Fibroblast of villous mesenchyme (primary cell): ENCODE measurements at regions not wholly inside any gene's neighbourhood (a gene's known extent, or its start where the extent isn't known, plus 50 kb on each side); places are given as distances from the start of the nearest gene placed in this dataset.

Source experiments
- DNase-seq: peaks from one replicate; pipeline ENCODE4 v3.0.0-alpha.2; 2010; ENCODE audit warnings: low read depth
- H3K4me3 ChIP-seq: 2 replicates; pipeline ENCODE4 v1.5.1; 2011; ENCODE audit warnings: low read depth, mild to moderate bottlenecking, low read length
- CTCF ChIP-seq: IDR thresholded peaks from 2 replicates; pipeline ENCODE4 v1.5.1; 2012; ENCODE audit warnings: low read depth, mild to moderate bottlenecking, low read length; ENCODE audit not compliant: insufficient read depth

DNA sequence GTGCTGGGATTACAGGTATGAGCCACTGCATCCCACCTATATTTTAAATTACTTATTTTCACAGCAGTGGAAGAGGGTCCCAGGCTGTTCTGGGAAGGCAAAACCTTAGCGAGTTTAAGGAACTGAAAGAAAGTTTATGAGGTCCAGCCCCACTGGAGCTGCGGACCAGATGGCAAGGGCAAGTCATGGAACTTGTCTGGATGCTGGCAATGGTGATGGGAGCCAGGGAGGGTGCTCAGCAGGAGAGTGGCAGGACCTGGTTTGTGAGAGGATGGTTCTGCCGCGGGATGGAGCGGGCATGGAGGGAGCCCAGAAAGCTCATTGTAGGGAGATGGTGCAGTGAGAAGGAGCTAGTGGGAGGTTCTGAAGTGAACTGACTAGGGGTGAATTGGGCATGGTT lies 50.6 kb upstream of the SLC45A1 start:
- no peak for DNase-seq
- H3K4me3 ChIP-seq: no peak overlapping the region
- TF ChIP-seq CTCF: no peak

DNA sequence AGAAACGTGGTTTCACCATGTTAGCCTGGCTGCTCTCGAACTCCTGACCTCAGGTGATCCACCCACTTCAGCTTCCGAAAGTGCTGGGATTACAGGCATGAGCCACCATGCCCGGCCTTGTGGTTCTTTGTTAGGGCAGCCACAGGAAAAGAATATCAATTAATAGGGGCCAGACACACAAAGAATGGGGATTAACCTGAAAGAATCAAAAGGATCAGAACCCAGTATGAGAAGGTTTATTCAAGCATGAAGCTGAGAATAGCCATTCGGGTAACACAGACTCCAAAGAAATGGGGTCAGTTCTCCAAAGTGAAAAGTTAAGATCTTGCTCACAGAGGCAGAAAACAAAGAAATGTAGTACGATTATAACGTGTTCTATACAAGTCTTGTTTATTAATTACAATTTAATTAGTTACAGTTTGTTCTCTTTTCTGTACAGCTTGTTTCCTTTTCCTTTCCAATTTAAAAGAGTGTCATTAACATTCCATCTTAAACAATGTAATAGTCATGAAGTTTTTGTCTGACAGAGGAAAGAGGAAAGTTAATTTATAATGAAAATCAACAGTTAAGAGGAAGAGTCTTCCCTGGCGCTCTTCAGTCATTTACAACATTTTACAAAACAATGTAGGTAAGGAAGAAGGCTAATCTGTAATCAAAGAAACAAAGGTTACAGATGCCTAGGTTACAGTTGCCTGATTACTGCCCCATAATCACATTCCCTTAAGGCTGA lies 51.3 kb upstream of the SLC45A1 start:
- TF ChIP-seq CTCF: no peak
- no peak for DNase-seq
- no peak overlapping the region for H3K4me3 ChIP-seq

DNA sequence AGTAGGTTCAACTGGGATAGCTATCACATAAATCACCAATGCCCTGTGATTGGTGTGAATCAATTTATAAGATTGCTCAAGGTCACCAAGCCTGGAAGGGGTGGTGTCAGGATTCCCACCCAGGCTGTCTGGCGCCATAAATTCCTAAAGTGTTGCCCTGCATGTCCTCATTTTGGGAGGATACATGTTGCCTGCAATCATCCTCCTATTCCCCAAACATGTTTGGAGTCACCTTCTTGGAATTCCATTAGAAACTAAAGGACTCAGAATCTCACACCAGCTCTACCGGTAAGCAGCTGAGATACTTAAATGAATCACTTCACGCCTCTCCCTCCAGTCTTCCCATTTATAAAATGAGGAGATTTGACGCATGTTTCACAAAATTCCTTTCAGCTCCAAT lies 54.1 kb upstream of the SLC45A1 start:
- no peak for TF ChIP-seq CTCF
- H3K4me3 ChIP-seq: no peak overlapping the region
- DNase-seq: no peak

DNA sequence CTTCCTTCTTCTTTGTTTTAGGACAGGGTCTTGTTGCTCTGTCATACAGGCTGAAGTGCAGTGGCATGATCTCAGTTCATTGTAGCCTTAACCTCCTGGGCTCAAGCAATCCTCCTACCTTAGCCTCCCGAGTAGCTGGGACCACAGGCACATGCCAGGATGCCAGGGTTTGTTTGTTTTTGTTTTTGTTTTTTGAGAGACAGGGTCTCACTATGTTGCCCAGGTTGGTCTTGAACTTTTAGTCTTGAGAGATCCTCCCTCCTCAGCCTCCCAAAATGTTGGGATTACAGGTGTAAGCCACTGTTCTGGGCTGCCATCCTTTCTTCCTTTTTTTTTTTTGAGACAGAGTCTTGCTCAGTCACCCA lies 56.5 kb upstream of the SLC45A1 start:
- DNase-seq: no peak

DNA sequence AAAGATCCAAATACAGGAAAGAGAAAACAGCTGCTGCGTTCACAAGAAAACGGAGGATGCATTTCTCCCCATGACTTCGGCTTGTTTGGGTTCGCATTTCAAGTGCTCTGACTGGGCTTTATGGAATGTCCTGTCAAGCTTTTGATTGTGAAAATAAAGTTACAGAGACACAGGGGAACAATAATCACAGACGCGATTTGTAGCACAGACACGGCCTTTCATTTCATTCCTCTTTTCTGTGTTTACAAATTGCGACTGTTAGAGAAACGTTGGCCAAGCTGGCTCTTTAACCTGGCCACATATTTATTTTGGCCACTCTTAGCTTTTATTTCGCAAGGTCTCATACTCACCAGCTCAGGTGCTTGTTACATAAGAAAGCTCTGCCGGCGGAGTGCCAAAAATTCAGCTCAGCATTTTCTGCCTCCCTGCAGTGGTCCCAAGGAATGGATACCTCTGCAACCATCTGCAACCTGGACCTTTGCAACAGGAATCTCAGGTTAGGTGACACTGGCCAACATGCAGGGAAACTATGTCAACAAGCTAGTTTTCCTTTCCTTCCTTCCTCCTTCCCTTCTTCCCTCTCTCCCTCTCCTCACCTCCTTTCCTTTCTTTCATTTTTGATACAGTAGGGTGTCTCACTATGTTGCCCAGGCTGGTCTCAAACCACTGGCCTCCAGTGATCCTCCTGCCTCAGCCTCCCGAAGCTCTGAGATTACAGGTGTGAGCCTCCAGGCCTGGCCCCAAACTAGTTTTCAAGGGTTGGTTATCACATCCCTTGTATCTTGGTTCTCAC lies 58.2 kb upstream of the SLC45A1 start:
- H3K4me3 ChIP-seq: no peak overlapping the region
- DNase-seq: peak; percentile 85
- TF ChIP-seq CTCF: no peak

More for the DNA sequence above, 56.5 kb upstream of the SLC45A1 start:
- no peak overlapping the region for H3K4me3 ChIP-seq
- TF ChIP-seq CTCF: no peak

GRCh38 chr1:8257621-8258020 lies 60.3 kb upstream of the SLC45A1 start:
- no peak for DNase-seq
- no peak overlapping the region for H3K4me3 ChIP-seq
- no peak for TF ChIP-seq CTCF

GRCh38 chr1:8256321-8256720 lies 61.6 kb upstream of the SLC45A1 start:
- H3K4me3 ChIP-seq: no peak overlapping the region
- DNase-seq: no peak
- TF ChIP-seq CTCF: no peak
